ENCODE measurements at regions not wholly inside any gene's neighbourhood (a gene's known extent, or its start where the extent isn't known, plus 50 kb on each side); places are given as distances from the start of the nearest gene placed in this dataset.
"Not testable (repeated sequence)": the region's sequence is repeated elsewhere in the genome, so short reads cannot be mapped to it uniquely, and the experiment has no call there.

DNA sequence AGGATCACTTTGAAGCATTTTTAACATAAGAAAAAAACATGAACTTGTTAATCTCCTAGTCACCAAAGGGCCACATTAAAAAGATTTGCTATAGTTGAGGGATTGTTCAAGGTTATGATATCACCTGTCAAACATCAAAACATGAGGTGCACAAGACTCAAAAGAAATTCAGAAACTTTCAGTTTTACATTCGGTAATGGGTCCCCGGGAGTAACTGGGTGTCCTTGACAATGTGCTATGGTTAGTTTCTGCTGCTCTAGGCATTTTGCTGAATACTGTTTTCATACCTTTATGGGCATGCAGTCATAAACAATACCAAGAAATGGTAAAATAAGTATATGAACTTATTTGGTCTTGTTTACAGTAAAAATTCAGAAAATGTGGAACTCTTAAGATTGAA is 92.8 kb upstream of the EDIL3 start:
- DNase-seq, result no peak

DNA sequence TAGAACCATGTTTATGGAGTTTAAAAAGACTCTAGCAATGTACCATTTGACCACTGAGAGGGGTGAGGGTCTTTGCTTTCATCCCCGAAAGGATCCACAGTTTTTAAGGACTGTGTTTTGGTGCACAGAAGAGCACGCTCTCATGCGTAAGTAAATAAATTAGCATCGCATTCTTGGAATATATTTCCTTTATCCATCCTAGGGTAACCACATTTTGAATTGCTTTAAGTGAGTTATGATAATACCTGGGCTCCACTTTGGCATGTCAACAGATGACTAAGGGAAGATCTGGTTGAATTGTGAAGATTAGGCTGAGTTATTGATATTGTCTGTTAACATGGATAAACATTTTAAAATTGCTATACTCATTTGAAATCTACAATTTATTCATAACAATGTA is 89.4 kb upstream of the EDIL3 start:
- DNase-seq, result no peak

DNA sequence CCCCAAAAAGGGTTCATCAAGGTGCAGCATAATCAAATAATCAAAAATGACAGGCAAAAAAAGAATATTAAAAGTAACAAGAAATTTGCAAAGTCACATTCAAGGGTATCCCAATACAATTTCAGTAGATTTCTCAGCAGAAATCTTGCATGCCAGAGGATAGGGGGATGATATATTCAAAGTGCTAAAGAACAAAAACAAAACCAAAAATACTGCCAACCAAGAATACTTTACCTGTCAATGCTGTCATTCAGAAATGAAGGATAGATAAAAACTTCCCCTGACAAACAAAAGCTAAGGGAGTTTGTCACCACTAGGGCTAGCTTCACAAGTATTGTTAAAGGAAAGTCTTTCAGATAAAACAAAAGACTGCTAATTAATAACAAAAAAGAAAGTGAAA is 68.7 kb upstream of the EDIL3 start:
- DNase-seq, result no peak

DNA sequence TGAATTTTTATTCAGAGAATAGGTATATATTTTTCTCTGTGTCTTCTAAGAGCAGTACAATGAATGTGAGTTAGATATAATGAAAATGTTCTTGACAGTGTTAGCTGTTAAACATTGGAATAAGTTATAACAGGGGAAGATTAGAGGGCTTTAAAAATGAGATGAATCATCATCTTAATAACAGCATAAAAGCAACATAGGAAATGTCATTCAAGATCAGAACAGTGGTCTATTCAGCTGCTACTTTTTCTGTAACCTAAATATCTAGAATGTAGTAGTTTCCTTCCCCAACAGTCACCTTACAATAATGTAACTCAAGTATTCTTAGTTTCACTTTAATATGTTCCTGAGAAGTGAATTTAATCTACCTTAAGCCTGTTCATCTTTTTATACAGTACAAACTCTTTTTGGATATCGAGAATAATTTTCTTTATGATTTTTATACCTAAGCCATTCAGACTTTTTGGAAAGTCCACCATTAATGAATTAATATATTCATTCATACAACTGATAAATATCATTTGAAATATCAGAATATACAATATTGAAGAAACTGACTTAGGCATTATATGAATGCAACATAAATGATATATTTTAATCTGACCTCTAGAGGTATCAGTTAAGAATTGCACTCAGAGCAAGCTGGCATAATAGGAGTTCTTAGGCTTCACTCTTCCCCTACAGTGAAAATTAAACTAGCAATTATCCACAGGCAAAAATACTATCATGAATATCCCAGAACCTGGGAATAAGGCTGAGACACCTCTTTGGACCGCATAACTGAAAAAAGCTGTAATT is 66.1 kb upstream of the EDIL3 start:
- no peak for DNase-seq

DNA sequence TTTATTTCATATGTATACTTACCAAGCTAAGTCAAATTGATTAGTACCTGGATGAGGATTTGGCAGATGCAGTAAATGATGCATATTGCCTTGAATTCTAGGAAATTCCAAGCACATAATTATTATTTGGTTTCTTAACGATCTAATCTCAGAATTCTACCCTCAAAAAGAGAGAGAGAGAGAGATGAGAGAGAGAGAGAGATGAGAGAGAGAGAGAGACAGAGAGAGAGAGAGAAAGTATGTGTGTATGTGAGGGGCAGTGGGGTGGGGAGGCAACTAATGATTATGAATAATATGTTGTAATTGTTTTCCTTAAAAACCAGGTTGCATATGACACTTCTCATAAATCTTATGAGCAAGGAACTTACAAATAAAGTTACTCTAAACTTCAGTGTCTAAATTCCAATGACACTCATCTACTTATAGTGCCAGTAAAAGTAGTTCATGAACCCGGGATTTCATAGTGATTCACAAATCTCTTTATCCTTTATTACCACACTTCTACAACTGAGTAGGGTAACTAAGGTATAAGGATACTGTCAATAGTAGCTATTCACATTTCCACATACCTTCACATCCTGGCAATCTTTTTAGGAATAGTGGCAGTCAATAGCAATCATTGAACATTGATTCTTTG is 60.5 kb upstream of the EDIL3 start:
- DNase-seq, result no peak

DNA sequence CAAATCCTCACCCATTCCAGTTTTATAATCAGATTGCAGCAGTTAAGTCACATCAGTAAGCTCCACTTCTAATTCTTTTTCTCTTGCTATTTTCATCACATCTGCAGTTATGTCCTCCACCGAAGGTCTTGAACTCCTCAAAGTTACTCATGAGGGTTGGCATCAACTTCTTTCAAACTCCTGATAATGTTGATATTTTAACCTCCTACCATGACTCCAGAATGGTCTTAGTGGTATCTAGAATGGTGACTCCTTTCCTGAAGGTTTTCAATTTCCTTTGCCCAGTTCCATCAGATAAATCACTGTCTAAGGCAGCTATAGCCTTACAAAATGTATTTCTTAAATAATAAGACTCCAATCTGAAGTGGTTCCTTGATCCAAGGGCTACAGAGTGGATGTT is 53.8 kb upstream of the EDIL3 start:
- no peak for DNase-seq

DNA sequence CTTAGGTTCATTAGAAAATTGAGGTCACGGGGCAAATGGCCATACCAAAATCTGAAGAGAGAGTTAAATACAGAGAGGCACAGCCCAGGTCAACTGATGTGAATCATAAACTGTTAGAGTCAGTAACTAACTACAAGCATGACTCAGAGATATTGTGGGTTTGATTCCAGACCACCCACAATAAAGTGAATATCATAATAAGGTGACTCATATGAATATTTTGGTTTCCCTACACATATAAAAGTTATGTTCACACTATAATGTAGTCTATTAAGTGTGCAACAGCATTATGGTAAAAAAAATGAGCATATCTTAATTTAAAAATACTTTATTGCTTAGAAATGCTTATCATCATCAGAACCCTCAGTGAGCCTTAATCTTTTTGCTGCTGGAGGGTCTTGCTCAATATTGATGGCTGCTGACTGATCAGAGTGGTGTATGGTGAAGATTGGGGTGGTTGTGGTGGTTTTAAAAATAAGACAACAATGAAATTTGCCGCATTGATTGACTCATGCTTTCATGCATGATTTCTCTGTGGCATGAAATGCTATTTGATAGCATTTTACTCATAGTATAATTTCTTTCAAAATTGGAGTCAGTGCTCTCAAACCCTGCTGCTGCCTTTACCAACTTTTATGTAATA is 53.1 kb upstream of the EDIL3 start:
- no peak for DNase-seq

DNA sequence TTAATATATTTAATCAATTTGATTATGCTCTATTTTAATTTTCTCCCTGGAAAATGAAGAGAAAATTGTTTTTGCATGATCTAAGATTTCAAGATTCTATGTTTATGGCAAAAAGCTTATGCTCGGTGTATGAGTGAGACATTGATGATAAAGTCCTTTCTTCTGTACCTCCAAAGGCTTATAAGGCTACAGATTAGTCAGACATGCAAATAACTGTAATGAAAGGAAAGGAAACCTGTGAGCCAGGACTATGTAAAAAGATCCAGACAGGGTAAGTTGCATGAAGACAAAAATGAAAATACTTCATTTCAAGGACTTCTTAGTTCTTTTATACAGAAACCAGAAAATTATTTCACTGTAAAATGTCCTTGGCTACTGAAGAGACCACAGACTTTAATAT is 52.2 kb upstream of the EDIL3 start:
- no peak for DNase-seq

DNA sequence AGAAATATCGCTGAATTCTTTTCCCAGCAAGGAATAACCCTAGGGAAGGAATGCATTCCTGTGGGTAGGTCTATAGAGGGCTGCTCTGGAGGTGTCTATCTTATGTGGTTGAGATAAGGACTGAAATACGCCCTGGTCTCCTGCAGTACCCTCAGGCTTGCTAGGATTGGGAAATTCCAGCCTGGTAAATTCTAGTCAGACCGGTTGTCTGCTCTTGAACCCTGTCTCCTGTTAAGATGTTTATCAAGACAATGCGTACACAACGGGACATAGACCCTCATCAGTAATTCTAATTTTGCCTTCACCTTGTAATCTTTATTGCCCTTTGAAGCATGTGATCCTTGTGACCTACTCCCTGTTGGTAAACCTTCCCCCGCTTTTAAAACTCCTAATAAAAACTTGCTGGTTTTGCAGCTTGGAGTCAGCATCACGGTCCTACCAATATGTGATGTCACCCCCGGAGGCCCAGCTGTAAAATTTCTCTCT is 51.2 kb upstream of the EDIL3 start:
- DNase-seq, result not testable (repeated sequence)
